Dedifferentiated amniotic fluid mesenchymal stem cell (primary cell): ENCODE measurements at regions not wholly inside any gene's neighbourhood (a gene's known extent, or its start where the extent isn't known, plus 50 kb on each side); places are given as distances from the start of the nearest gene placed in this dataset.
"Not testable (repeated sequence)": the region's sequence is repeated elsewhere in the genome, so short reads cannot be mapped to it uniquely, and the experiment has no call there.

Source experiments
- DNase-seq: peaks from one replicate; pipeline ENCODE4 v3.0.0-alpha.2; 2016; ENCODE audit errors: extremely low spot score

DNA sequence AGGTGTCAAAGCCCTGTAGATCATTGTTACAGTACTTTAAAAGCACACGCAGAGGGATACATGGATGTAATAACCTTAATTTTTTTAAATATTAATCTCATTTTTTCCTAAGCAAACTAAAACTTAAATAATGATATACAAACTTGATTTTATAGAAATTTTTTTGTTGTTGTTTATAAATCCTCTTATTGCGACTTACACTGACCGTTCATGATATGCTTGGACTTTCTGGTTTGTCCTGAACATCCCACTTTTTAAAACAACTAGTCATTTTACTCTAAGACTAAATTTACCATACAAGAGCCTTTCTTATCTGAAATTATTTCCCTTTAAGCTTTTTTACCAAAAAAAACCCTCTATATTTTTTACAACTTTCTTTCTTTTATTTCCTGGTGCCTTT lies 2106.0 kb downstream of the PCDH7 start:
- no peak for DNase-seq

DNA sequence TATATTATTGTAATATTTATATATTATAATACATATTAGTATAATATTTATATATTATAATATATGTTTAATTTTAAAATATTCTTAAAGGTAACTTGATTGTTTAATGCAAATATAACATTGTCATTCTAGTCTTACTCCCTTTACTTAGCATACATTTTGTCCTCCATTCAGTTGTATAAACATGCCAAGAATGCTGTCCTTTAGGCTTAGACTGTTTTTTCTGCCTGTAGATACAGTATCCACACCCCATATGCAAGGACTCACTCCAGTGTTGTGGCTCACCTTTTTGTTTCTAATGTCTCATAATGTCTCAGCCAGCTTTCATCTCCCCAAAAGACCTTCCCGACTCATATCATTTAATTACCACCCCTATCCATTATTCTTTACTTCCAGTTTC lies 2110.0 kb downstream of the PCDH7 start:
- no peak for DNase-seq

DNA sequence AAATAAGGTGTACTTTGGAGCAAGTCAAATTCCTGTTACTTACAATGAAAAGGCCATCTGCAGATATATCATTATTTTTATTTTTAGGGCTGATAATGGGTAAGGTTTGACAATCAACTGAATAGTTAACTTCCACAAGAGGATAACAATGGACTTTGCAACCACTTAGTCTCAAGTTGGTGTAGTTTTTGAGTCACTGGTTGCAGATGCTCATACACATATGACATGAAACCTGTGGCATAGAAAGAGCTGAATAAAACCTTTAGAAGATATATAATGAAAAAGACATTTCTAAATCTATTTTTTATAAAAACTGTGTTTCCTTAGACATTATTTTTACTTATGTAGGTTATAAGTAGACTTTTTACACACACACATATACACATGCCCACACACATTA lies 2110.9 kb downstream of the PCDH7 start:
- DNase-seq = no peak

DNA sequence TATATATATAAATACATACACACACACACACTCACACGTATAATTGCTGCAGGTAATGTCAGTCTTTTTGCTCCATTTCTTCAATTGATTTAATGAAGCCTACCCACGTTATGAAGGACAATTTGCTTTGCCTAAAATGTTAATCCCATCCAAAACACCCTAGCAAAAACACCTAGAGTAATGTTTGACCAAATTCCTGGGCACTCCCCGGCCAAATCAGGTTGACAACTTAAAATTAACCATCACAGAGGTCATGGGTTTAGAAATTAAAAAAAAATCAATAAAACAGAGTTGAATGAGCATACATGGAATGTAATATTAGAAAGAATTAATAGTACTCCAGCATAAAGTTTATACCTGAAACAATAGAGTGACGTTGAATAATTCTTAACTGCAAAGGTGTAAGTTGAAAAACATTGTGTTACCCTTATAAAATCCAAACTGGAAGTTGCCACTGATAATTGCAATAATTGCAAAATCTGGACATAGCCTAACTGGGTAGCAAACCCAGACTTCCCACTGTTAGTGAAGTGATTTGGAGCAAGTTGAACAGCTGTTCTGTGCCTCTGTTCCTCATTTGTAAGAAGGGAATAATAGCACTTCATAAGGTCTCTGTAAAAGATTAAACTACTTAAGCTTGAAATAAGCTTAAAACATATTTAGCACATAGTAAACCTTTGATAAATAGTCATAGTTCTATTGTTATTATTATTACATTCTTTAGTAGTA lies 2120.5 kb downstream of the PCDH7 start:
- no peak for DNase-seq

DNA sequence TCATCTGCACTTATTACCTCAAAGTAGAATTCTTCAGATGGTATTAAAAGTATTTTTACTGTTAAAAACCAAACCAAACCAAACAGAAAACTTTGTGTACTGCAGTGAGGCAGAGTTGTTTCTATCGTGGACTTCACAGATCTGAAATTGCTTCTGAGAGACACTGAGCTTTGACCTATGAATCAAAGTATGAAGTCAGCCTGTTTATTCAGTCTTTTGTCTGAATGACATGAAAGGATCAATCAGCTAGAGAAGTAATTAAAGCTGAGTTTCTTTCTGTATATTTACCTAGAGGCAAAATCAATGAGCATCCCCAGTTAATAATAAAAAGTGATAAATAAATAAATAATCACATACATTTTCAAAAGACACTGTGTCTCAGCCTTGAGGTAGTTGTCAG lies 2121.0 kb downstream of the PCDH7 start:
- DNase-seq = no peak

DNA sequence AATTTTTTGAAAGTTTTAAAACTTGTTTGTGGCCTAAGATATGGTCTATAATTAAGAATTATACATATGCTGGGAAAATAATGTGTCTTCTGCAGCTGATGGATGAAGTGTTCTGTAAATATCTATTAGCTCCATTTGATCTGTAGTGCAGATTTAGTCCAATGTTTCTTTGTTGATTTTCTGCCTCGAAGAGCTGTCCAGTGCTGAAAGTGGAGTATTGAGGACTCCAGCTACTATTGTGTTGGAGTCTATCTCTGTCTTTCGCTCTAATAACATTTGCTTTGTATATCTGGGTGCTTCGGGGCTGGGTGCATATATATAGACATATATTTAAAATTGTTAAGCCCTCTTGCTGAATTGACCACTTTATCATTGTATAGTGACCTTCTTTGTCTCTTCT lies 2127.3 kb downstream of the PCDH7 start:
- DNase-seq = no peak

DNA sequence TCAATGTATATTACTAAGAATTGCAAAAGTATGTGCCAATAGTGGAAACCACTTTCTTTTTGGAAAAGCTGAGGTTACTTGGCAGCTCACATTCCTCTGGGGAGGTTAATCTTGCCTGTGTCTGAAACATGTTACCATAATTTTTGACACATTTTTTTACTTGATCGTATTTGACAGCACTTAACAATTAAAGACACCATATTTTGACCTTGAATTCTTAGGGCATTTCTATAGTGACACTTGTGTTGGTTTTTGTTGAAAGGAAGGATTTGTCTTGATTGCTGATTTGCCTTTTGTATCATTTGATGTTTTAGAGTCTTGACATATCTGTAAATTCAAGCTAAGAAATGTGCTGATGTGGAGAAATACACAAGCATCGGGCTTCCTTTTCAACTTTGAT lies 2135.5 kb downstream of the PCDH7 start:
- DNase-seq = no peak

DNA sequence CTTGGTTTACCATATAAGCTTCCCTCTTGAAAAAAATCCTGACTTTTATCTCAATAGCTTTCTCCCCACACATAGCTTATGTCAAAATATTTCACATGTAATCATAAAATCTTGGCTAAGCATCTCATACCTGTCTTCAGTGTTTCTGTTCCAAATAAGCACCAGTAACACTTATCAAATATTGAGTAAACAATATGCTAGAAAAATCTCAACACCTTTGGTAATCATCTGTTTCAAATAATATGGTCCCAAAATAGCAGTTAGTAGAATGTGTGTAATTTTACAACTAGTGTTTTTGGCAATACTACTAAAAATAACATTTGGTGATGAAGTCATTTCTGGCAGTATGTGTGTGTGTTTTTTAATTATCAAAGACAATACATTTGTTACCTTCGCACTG lies 2138.2 kb downstream of the PCDH7 start:
- no peak for DNase-seq

DNA sequence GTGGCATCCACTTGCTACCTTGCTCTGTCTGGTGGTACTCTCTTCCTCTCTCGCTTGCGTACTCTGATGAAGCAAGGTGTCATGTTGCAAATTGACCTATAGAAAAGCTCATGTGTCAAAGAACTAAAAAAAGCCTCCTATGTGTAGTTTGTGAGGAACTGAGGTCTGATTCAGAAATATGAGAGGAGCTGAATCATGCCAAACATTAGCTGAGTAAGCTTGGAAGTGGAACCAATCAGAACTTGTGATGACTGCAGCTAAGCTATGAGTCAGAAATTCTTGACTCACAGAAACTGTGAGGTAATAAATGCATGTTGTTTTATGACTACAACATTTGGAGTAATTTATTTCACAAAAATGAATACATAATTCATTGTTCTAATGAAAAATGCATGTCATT lies 2138.8 kb downstream of the PCDH7 start:
- peak; percentile 39 for DNase-seq

DNA sequence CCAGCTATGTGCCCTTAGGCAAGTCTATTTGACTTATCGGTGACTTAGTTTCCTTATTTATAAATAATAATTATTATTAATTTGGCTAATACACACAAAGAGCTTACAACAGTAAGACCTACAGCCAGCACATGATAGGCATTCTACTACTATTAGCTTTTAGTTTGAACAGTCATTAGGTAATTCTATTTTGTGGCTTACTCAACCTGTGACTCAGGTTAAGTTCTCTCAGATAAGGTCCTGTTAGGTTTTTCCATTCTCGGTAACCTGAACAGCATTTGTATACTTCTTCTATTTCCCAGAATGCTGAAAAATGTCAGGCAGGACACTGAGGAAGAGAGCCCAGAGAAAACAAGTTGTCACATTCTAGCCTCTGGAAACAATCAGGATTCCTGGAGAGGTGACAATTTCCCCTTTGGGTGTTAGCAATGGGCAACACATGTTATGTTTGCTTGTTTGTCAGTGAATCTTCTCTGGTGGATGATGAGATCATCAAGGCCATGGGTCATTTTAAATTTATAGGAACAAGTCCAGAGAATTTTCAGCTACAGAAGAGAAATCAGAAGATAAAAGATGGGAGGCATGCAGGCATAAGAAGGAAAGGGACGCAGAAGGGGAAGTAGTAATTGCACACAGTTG lies 2144.7 kb downstream of the PCDH7 start:
- DNase-seq = no peak

DNA sequence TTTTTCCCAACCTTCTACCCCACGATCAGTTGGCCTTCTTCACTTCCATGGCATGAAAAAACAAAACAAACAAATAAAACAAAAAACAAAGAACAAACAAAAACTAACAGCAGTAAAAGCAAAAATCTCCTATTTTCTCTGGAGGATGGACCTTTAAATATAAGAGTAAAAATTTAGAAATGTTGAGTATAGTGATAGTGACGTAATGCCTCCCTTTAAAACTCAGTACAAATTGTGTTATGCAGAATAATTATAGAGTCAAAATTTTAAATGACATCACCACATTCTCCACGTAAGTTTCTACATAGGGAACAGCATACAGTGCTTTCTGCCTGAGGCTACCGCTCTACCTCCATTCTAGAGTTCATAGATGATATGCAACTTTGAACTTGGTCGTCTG lies 2156.4 kb downstream of the PCDH7 start:
- no peak for DNase-seq

DNA sequence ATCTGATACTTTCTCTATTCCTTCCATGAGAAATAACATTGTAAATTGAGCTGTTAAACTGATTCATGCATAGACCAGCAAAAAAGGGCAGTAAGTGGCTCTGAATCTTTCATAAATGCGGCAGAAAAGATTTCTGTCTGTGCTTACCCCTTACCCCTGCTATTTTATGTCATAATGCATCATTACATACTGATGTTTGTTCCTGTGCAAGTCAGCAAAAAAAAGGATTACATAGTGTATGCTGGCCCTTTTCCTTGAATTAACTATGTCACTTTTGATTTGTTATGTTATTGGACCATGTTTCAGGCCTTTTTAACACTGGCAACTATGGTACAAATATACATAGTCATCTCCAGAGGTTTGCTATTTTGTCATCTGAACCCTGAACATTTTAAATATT lies 2159.7 kb downstream of the PCDH7 start:
- no peak for DNase-seq

DNA sequence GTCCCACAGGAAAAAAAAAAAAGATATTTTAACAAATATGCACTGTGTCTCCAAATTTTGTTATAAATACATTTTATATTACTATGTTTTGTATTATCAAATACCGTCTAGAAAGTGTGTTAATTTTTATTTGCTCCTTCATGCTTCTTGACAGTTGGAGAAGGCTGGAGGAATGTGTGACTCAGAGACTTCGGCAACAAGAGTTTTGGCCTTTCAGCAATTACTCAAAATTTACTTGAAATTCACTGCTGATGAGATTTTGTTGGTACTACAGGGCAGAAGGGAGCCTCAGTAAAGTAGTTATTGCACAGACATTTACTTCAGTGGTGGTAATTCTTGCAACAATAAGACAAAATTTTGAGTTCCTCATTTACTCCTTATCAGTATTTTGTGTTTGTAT lies 2164.0 kb downstream of the PCDH7 start:
- DNase-seq = no peak

DNA sequence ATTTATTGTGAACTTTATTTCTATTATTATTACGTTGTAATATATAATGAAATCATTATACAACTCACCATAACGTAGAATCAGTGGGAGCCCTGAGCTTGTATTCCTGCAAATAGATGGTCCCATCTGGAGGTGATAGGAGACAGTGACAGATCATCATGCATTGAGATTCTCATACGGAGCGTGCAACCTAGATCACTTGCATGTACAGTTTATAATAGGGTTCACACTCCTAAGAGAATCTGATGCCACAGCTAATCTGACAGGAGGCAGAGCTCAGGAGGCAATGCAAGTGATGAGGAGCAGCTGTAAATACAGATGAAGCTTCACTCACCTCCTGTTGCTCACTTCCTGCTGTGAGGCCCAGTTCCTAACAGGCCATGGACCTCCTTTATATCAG lies 2170.2 kb downstream of the PCDH7 start:
- no peak for DNase-seq

DNA sequence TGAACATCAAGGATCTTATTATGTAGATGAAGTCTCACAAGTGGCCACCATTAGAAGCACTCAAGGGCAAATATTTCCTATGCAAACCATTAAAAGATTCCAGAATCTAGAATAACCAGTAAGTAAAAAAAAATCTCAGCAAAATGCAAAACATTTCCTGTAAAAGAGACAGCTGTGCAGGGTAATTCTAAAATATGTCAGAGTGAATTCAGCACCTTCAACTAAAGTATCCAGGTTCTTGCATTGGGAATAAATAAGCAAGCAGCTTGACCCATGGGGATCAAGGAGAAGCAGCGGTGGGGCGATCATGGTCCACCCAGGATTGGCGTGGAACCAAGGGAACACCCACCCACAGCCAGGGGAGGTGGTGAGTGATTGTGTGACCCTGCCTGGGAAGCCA lies 2188.9 kb downstream of the PCDH7 start:
- no peak for DNase-seq

DNA sequence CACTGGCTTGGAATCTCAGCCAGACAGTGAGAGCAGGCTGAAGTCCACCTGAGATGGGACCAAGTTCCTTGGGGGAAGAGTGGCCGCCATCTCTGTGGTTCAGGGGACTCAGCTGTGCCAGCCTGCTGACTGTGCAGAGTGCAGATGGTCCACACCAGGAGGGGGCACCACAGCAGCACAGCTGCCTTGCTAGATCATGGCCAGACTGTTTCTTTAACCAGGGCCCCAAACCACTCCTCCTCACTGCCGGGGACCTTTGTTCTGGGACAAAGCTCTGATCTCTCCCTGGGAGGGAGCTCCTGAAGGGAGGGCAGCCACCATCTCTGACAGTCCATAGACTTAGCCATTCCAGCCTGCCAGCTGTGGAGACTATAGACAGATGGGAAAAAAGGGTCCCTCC lies 2189.6 kb downstream of the PCDH7 start:
- no peak for DNase-seq

DNA sequence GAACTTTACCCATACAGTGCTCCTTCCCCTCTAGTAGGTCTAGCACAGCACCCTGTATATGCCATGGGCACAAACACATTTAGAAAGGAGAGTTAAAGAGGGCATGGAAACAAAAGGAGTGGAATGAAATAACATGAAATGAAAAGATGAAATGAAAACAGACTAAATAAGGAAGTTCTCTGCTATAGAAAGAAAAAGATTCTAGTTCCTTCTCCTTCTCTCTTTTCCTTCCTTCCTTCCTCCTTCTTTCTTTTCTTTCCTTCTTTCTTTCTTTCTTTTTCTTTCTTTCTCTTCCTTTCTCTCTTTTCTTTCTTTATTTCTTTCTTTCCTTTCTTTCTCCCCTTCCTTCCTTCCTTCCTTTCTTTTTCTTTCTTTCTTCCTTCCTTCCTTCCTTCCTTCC lies 2197.4 kb downstream of the PCDH7 start:
- DNase-seq = no peak

DNA sequence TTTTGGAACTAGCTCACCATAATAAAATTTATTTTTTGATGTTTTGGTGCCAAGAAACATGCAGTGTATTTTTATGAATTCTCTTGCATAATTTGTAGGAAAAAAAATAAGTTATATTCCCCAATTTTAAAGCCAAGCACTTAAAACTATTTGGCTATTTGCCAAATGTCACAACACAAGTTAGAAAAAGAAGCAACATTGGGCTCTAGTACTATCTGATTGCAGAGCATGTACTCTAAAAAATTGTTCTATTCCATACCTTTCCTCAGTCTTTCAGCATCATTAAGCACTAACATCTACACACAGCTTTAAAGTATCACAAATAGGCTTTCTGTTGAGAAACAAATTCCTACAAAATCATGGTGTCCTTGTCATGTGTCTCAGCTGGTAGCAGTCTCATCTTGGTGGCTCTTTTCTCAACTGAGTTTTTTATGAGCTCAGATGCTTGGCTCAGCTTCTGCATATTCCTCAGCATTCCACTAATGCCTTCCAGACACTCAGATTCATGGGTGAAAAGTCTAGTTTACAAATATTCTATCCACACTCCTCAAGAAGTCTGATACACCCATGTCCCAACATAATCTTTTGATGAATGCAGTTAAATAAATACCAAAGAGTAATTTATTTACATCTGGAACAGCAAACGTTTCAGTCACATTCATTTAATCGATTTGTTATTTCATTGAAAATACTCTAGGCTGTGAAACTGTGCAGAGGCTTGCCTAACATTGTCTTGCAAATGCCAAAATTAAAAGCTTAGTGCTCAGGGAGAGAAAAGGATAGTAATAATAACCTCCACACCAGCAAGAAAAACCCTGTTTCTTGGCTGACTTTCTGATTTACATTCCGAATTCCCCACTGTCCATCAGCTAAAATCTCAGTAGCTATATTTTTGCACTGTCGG lies 2209.9 kb downstream of the PCDH7 start:
- peak; percentile 16 for DNase-seq

DNA sequence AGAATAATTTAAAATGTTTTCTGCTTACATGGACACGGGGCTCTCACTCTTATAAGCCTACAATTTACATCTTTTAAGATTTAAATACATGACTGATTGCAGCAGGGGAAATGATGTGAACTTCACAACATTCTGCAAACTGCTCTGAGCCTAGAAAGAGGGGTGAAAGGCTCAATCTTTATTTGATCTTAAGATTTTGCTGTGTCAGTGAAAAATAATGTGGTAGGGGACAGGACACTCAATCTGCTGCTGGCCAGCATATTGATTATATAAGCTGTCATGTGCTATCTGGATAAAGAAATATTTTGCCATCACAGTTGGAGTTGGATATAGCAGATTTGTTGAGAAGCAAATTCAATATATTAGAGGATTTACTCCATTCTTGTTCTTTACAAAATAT lies 2210.5 kb downstream of the PCDH7 start:
- DNase-seq = no peak

DNA sequence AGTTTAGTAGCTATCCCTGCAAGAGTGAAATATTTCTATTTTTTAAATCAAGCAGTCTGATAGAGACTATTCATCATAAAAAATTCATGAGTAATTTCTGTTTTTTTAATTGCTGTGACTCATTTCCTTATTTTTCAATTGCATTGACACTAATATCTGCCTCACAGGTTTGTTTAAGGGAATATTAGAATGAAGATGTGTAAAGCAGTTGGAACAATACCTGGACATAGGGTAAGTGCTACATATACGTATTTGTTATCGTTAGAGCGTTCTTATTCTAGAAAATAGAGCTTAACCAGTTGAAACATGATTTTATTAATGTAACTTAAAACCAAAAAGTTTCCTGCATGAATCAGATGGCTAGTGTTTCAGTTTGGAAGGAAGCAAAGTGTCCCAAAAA lies 2211.3 kb downstream of the PCDH7 start:
- no peak for DNase-seq

DNA sequence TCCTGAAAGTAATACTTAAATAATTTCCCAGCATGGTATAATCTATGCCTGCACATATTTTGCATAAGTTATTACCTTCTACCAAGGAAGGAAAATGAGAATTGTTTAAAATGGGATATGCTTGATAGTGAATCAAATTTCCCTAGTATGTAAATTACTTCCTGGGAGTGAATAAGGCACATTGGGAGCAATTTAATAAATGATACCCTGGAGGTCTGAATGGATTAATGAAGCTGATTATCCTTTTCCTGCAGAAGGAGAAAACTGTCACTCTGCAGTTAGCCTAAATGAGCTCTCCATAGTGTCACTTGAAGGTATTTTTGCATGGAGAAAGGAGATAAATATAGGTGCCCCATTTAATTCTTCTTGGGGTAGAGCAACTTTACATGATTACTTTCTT lies 2212.0 kb downstream of the PCDH7 start:
- DNase-seq = no peak

DNA sequence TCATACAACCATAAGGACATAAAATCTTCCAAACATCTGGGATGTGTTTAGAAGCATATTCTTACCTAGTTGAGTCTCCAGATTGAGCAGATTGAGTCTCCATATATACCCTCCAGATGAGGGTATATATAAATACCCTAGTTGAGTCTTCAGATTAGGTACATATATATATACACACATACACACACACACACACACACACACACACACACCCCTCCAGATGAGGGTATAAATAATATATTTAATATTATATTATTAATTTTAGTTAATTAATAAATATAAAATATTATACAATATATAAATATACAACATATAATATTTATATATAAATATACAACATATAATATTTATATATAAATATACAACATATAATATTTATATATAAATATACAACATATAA lies 2219.1 kb downstream of the PCDH7 start:
- DNase-seq = not testable (repeated sequence)

DNA sequence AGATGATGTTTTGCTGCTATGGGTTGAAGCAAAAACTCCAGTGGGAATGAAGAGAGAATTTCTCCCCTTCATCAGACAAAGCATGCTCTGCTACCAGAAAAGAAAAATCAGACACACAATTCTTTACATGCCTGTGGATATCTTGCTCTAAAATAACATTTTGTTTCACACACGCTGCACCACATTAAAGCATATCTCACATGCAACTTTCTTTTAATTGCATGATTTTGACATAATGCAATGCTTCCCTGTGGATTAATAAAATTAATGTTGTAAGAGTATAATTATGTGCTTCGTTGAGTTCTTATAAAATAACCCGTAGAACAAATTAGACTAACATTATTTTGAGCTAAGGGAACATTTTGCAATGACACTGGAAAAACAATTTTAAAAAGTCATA lies 2230.7 kb downstream of the PCDH7 start:
- no peak for DNase-seq
